NB4 (cell line): ENCODE measurements at regions not wholly inside any gene's neighbourhood (a gene's known extent, or its start where the extent isn't known, plus 50 kb on each side); places are given as distances from the start of the nearest gene placed in this dataset.

Experiments
- CTCF ChIP-seq: IDR thresholded peaks from one replicate; pipeline ENCODE4 v1.5.1; 2012; ENCODE audit warnings: low read depth, low read length
- POLR2A ChIP-seq: IDR thresholded peaks from 2 replicates; pipeline ENCODE4 v1.6.1; 2011; ENCODE audit warnings: mild to moderate bottlenecking; ENCODE audit not compliant: insufficient read length; ENCODE audit errors: extremely low read depth

GRCh38 chr1:185574139-185574875 lies 159.9 kb upstream of the HMCN1 start:
- TF ChIP-seq CTCF, result no peak
- TF ChIP-seq POLR2A, result no peak
